ENCODE measurements at regions not wholly inside any gene's neighbourhood (a gene's known extent, or its start where the extent isn't known, plus 50 kb on each side); places are given as distances from the start of the nearest gene placed in this dataset.

GRCh38 chr2:217052856-217053577 lies 193.2 kb upstream of the TNP1 start:
- no peak for TF ChIP-seq CTCF (IDR thresholded peaks at IDR 0.05)
- no peak for TF ChIP-seq EP300 (IDR thresholded peaks at IDR 0.05)
- no peak for TF ChIP-seq POLR2A (IDR thresholded peaks at IDR 0.05)
